SK-N-MC (cell line): ENCODE measurements at regions not wholly inside any gene's neighbourhood (a gene's known extent, or its start where the extent isn't known, plus 50 kb on each side); places are given as distances from the start of the nearest gene placed in this dataset.

ENCODE experiments used
- EZH2 ChIP-seq: fragments of 200-600 bp; sonication (generic); IDR thresholded peaks from one replicate; pipeline ENCODE4 v1.6.1; 2017; ENCODE audit warnings: antibody characterized with exemption
- FOXP2 ChIP-seq: optimal IDR thresholded peaks from 2 replicates; pipeline ENCODE3; 2011; ENCODE audit warnings: mild to moderate bottlenecking, moderate library complexity; ENCODE audit not compliant: insufficient read depth; ENCODE audit errors: extremely low read length, control extremely low read depth
- POLR2AphosphoS5 ChIP-seq: IDR thresholded peaks from 2 replicates; pipeline ENCODE4 v1.6.1; 2012; ENCODE audit warnings: mild to moderate bottlenecking, low read depth, low read length, borderline replicate concordance

GRCh38 chr14:62532181-62532580, 513.1 kb downstream of the KCNH5 start:
- TF ChIP-seq EZH2 (no peak), POLR2AphosphoS5 (no peak), FOXP2 (no peak)
